ENCODE measurements at regions not wholly inside any gene's neighbourhood (a gene's known extent, or its start where the extent isn't known, plus 50 kb on each side); places are given as distances from the start of the nearest gene placed in this dataset.
"Not testable (repeated sequence)": the region's sequence is repeated elsewhere in the genome, so short reads cannot be mapped to it uniquely, and the experiment has no call there.

- no peak overlapping the region for H3K4me3 ChIP-seq (ENCODE audit: low read depth, low read length)
- peak; percentile 50 for TF ChIP-seq CTCF (IDR thresholded peaks at IDR 0.05; ENCODE audit: insufficient read depth, low read depth, low read length)
- peak; percentile 44 for DNase-seq (ENCODE audit: low read depth)
These were observed 66.5 kb upstream of the SH3GL3 start for GRCh38 chr15:83380682-83381081.

GRCh38 chr15:83383608-83384139 lies 63.5 kb upstream of the SH3GL3 start:
- H3K4me3 ChIP-seq (ENCODE audit: low read depth, low read length), result peak overlapping the region; percentile 43
- DNase-seq (ENCODE audit: low read depth), result not testable (repeated sequence)

GRCh38 chr15:83396101-83396500 lies 51.0 kb upstream of the SH3GL3 start:
- no peak for TF ChIP-seq CTCF (IDR thresholded peaks at IDR 0.05; ENCODE audit: insufficient read depth, low read depth, low read length)
- no peak for DNase-seq (ENCODE audit: low read depth)
- H3K4me3 ChIP-seq (ENCODE audit: low read depth, low read length), result no peak overlapping the region
